ENCODE measurements at regions not wholly inside any gene's neighbourhood (a gene's known extent, or its start where the extent isn't known, plus 50 kb on each side); places are given as distances from the start of the nearest gene placed in this dataset.
A peak's percentile ranks its signal among the peaks of the same experiment; 100 is the strongest.

GRCh38 chr13:40235160-40235796 is 431.2 kb downstream of the FOXO1 start:
- 82% methylated on average over 6 of the region's 6 CpGs for WGBS
- H2AFZ ChIP-seq (ENCODE audit: low read depth, low read length) = no peak overlapping the region
- no peak overlapping the region for H3K9ac ChIP-seq (ENCODE audit: low read length)
- no peaks in the 10 kb centered on the region for H3K27me3 ChIP-seq (ENCODE audit: control insufficient read depth in 1 of 2, insufficient read depth in 1 of 2, low read length in 2 of 2)
- H3K4me3 ChIP-seq (ENCODE audit: insufficient read depth in 1 of 2, low read depth in 1 of 2, low read length in 2 of 2) = no peak overlapping the region
- no peak overlapping the region for H3K4me2 ChIP-seq (ENCODE audit: low read length, poor library complexity, severe bottlenecking)
- no peak overlapping the region for H3K18ac ChIP-seq (ENCODE audit: low read depth in 1 of 2, low read length in 2 of 2)
- no peak for DNase-seq
- no peak overlapping the region for H2BK15ac ChIP-seq (ENCODE audit: low read depth, poor library complexity, severe bottlenecking)
- H3K9me3 ChIP-seq (ENCODE audit: control insufficient read depth, low read length) = no peaks in the 10 kb centered on the region
- no peak overlapping the region for H4K91ac ChIP-seq (ENCODE audit: low read length)
- no peak overlapping the region for H4K8ac ChIP-seq (ENCODE audit: low read length)
- no peak overlapping the region for H2BK120ac ChIP-seq (ENCODE audit: low read depth, low read length)
- no peak overlapping the region for H3K14ac ChIP-seq (ENCODE audit: low read length in 2 of 2)
- no peaks in the 10 kb centered on the region for H3K79me1 ChIP-seq (replicated peaks; ENCODE audit: low read length, poor library complexity, severe bottlenecking)
- no peak overlapping the region for H2BK5ac ChIP-seq (ENCODE audit: low read depth, low read length, poor library complexity, severe bottlenecking)
- H3K4me1 ChIP-seq (ENCODE audit: control insufficient read depth, insufficient read depth, low read depth, low read length) = peaks cover 2% of the 10 kb centered on the region
- no peak overlapping the region for H2AK5ac ChIP-seq (ENCODE audit: low read length, severe bottlenecking)
- no peak overlapping the region for H2BK12ac ChIP-seq (ENCODE audit: low read length in 2 of 2)
- H3K4ac ChIP-seq (ENCODE audit: low read depth in 1 of 2, low read length in 2 of 2) = no peak overlapping the region
- no peak overlapping the region for H3K27ac ChIP-seq (ENCODE audit: low read length, poor library complexity, severe bottlenecking)
- no peak overlapping the region for H3K23ac ChIP-seq (ENCODE audit: low read length in 2 of 2)
- H3K36me3 ChIP-seq (ENCODE audit: control insufficient read depth in 1 of 2, insufficient read depth in 2 of 2, low read depth in 1 of 2, low read length in 2 of 2) = no peaks in the 10 kb centered on the region

DNA sequence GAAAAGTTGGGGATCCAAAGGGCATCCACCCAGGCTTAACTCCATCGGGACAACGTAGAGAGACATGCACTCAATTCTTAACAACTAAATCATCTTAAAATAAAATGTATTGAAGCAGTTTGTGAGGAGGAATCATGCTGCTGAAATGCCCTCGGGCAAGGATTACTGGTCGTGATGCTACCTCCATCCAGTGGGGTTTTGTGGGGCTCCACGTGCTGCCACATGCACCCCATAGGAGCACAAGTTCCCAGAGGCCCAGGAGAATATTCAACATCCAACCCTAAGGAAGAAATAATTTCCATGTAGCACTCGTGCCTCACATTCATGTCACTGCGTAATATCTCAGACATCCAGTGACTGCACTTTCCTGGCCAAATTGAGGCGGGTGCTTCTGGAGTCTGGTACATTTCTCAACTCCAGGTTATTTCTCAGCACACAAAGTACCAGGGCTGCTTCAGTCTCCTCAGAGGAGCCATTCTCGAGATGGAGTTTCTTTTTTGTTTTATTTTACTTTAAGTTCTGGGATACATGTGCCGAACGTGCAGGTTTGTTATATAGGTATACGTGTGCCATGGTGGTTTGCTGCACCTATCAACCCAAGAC is 429.8 kb downstream of the FOXO1 start:
- Histone ChIP-seq H3K4me3 (ENCODE audit: insufficient read depth in 1 of 2, low read depth in 1 of 2, low read length in 2 of 2) (peak overlapping the region in 1 of 2 experiments; percentile 49), H3K9ac (ENCODE audit: low read length) (peak overlapping the region; percentile 78), H3K27me3 (ENCODE audit: control insufficient read depth in 1 of 2, insufficient read depth in 1 of 2, low read length in 2 of 2) (no peaks in the 10 kb centered on the region), H2BK15ac (ENCODE audit: low read depth, poor library complexity, severe bottlenecking) (no peak overlapping the region), H3K79me1 (replicated peaks; ENCODE audit: low read length, poor library complexity, severe bottlenecking) (no peaks in the 10 kb centered on the region), H4K8ac (ENCODE audit: low read length) (no peak overlapping the region), H3K27ac (ENCODE audit: low read length, poor library complexity, severe bottlenecking) (no peak overlapping the region), H3K4me1 (ENCODE audit: control insufficient read depth, insufficient read depth, low read depth, low read length) (peaks cover 2% of the 10 kb centered on the region), H3K36me3 (ENCODE audit: control insufficient read depth in 1 of 2, insufficient read depth in 2 of 2, low read depth in 1 of 2, low read length in 2 of 2) (no peaks in the 10 kb centered on the region), H3K4me2 (ENCODE audit: low read length, poor library complexity, severe bottlenecking) (no peak overlapping the region), H2BK12ac (ENCODE audit: low read length in 2 of 2) (no peak overlapping the region), H3K23ac (ENCODE audit: low read length in 2 of 2) (no peak overlapping the region), H2AFZ (ENCODE audit: low read depth, low read length) (no peak overlapping the region), H3K9me3 (ENCODE audit: control insufficient read depth, low read length) (no peaks in the 10 kb centered on the region), H3K18ac (ENCODE audit: low read depth in 1 of 2, low read length in 2 of 2) (no peak overlapping the region), H2AK5ac (ENCODE audit: low read length, severe bottlenecking) (no peak overlapping the region), H4K91ac (ENCODE audit: low read length) (no peak overlapping the region), H2BK120ac (ENCODE audit: low read depth, low read length) (no peak overlapping the region), H3K4ac (ENCODE audit: low read depth in 1 of 2, low read length in 2 of 2) (no peak overlapping the region), H2BK5ac (ENCODE audit: low read depth, low read length, poor library complexity, severe bottlenecking) (no peak overlapping the region), H3K14ac (ENCODE audit: low read length in 2 of 2) (no peak overlapping the region)
- WGBS = 84% methylated on average over 9 of the region's 12 CpGs
- DNase-seq = no peak

GRCh38 chr13:40238761-40239160 is 427.7 kb downstream of the FOXO1 start:
- Histone ChIP-seq H3K79me1 (replicated peaks; ENCODE audit: low read length, poor library complexity, severe bottlenecking) (no peaks in the 10 kb centered on the region), H2BK120ac (ENCODE audit: low read depth, low read length) (no peak overlapping the region), H3K18ac (ENCODE audit: low read depth in 1 of 2, low read length in 2 of 2) (no peak overlapping the region), H3K14ac (ENCODE audit: low read length in 2 of 2) (no peak overlapping the region), H3K4me1 (ENCODE audit: control insufficient read depth, insufficient read depth, low read depth, low read length) (no peaks in the 10 kb centered on the region), H3K36me3 (ENCODE audit: control insufficient read depth in 1 of 2, insufficient read depth in 2 of 2, low read depth in 1 of 2, low read length in 2 of 2) (no peaks in the 10 kb centered on the region), H4K91ac (ENCODE audit: low read length) (no peak overlapping the region), H2BK12ac (ENCODE audit: low read length in 2 of 2) (no peak overlapping the region), H3K27me3 (ENCODE audit: control insufficient read depth in 1 of 2, insufficient read depth in 1 of 2, low read length in 2 of 2) (no peaks in the 10 kb centered on the region), H2AK5ac (ENCODE audit: low read length, severe bottlenecking) (no peak overlapping the region), H3K27ac (ENCODE audit: low read length, poor library complexity, severe bottlenecking) (no peak overlapping the region), H3K4me3 (ENCODE audit: insufficient read depth in 1 of 2, low read depth in 1 of 2, low read length in 2 of 2) (no peak overlapping the region), H3K9ac (ENCODE audit: low read length) (no peak overlapping the region), H3K4me2 (ENCODE audit: low read length, poor library complexity, severe bottlenecking) (no peak overlapping the region), H3K4ac (ENCODE audit: low read depth in 1 of 2, low read length in 2 of 2) (no peak overlapping the region), H4K8ac (ENCODE audit: low read length) (no peak overlapping the region), H2BK15ac (ENCODE audit: low read depth, poor library complexity, severe bottlenecking) (no peak overlapping the region), H2BK5ac (ENCODE audit: low read depth, low read length, poor library complexity, severe bottlenecking) (no peak overlapping the region), H2AFZ (ENCODE audit: low read depth, low read length) (no peak overlapping the region), H3K23ac (ENCODE audit: low read length in 2 of 2) (no peak overlapping the region), H3K9me3 (ENCODE audit: control insufficient read depth, low read length) (no peaks in the 10 kb centered on the region)
- DNase-seq = no peak
- WGBS = 83% methylated on average over 3 of the region's 3 CpGs

DNA sequence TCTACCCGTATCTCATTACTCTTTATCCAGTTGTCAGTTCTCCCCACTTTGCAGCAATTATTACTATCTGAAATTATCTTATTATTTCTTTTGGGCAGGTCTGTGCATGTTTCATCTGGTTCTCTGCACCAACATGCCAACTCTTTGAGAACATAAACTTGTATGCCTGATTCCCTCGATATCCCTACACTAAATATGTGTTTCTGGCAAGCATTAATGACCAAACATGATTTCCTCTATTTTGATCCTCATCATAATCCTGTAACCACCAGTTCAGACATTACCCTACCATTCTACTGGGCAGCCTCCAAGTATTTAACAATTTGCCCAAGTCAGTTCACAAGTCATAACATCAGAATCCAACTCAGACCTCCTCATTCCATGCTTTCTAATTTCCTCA is 426.1 kb downstream of the FOXO1 start:
- Histone ChIP-seq H2BK5ac (ENCODE audit: low read depth, low read length, poor library complexity, severe bottlenecking) (no peak overlapping the region), H3K27ac (ENCODE audit: low read length, poor library complexity, severe bottlenecking) (no peak overlapping the region), H3K4me1 (ENCODE audit: control insufficient read depth, insufficient read depth, low read depth, low read length) (no peaks in the 10 kb centered on the region), H3K79me1 (replicated peaks; ENCODE audit: low read length, poor library complexity, severe bottlenecking) (no peaks in the 10 kb centered on the region), H2BK12ac (ENCODE audit: low read length in 2 of 2) (no peak overlapping the region), H2AFZ (ENCODE audit: low read depth, low read length) (no peak overlapping the region), H4K91ac (ENCODE audit: low read length) (no peak overlapping the region), H3K27me3 (ENCODE audit: control insufficient read depth in 1 of 2, insufficient read depth in 1 of 2, low read length in 2 of 2) (peaks cover 0 to 7% of the 10 kb centered on the region in 2 experiments), H3K18ac (ENCODE audit: low read depth in 1 of 2, low read length in 2 of 2) (no peak overlapping the region), H3K14ac (ENCODE audit: low read length in 2 of 2) (no peak overlapping the region), H2BK15ac (ENCODE audit: low read depth, poor library complexity, severe bottlenecking) (no peak overlapping the region), H3K4me2 (ENCODE audit: low read length, poor library complexity, severe bottlenecking) (no peak overlapping the region), H2BK120ac (ENCODE audit: low read depth, low read length) (no peak overlapping the region), H3K23ac (ENCODE audit: low read length in 2 of 2) (no peak overlapping the region), H2AK5ac (ENCODE audit: low read length, severe bottlenecking) (no peak overlapping the region), H3K4me3 (ENCODE audit: insufficient read depth in 1 of 2, low read depth in 1 of 2, low read length in 2 of 2) (no peak overlapping the region), H3K9me3 (ENCODE audit: control insufficient read depth, low read length) (no peaks in the 10 kb centered on the region), H3K4ac (ENCODE audit: low read depth in 1 of 2, low read length in 2 of 2) (no peak overlapping the region), H3K9ac (ENCODE audit: low read length) (no peak overlapping the region), H4K8ac (ENCODE audit: low read length) (no peak overlapping the region), H3K36me3 (ENCODE audit: control insufficient read depth in 1 of 2, insufficient read depth in 2 of 2, low read depth in 1 of 2, low read length in 2 of 2) (no peaks in the 10 kb centered on the region)
- WGBS = 73% methylated on average over 2 of the region's 2 CpGs
- DNase-seq = no peak
